OCI-M1 (cell line): ENCODE measurements at regions not wholly inside any gene's neighbourhood (a gene's known extent, or its start where the extent isn't known, plus 50 kb on each side); places are given as distances from the start of the nearest gene placed in this dataset.

Experiments used
- DNase-seq: peaks from one replicate; lab custom pipeline; 2025; lab: John Stamatoyannopoulos, UW

GRCh38 chr15:100783760-100784492 is 95.7 kb upstream of the ALDH1A3 start:
- no peak for DNase-seq

GRCh38 chr15:100784493-100785180 is 95.0 kb upstream of the ALDH1A3 start:
- no peak for DNase-seq

GRCh38 chr15:100785181-100786138 is 94.2 kb upstream of the ALDH1A3 start:
- DNase-seq = no peak

- DNase-seq = no peak
Observed at GRCh38 chr15:100786139-100786531, 93.5 kb upstream of the ALDH1A3 start.

GRCh38 chr15:100786901-100787566 is 92.6 kb upstream of the ALDH1A3 start:
- DNase-seq = no peak

- no peak for DNase-seq
Observed at GRCh38 chr15:100787567-100788417, 91.8 kb upstream of the ALDH1A3 start.

- no peak for DNase-seq
Observed at GRCh38 chr15:100788418-100789105, 91.1 kb upstream of the ALDH1A3 start.

GRCh38 chr15:100790786-100791265 is 88.8 kb upstream of the ALDH1A3 start:
- no peak for DNase-seq

GRCh38 chr15:100794008-100794407 is 85.6 kb upstream of the ALDH1A3 start:
- no peak for DNase-seq

- DNase-seq = no peak
Observed at GRCh38 chr15:100801256-100801900, 78.3 kb upstream of the ALDH1A3 start.

- DNase-seq = no peak
Observed at GRCh38 chr15:100802421-100803170, 77.0 kb upstream of the ALDH1A3 start.

- no peak for DNase-seq
Observed at GRCh38 chr15:100803171-100803440, 76.5 kb upstream of the ALDH1A3 start.

- no peak for DNase-seq
Observed at GRCh38 chr15:100806157-100806556, 73.5 kb upstream of the ALDH1A3 start.

- DNase-seq = no peak
Observed at GRCh38 chr15:100807028-100807427, 72.6 kb upstream of the ALDH1A3 start.

GRCh38 chr15:100808691-100809090 is 70.9 kb upstream of the ALDH1A3 start:
- no peak for DNase-seq

- DNase-seq = no peak
Observed at GRCh38 chr15:100809151-100809550, 70.5 kb upstream of the ALDH1A3 start.

GRCh38 chr15:100809587-100809986 is 70.0 kb upstream of the ALDH1A3 start:
- no peak for DNase-seq

- no peak for DNase-seq
Observed at GRCh38 chr15:100810229-100810628, 69.4 kb upstream of the ALDH1A3 start.

GRCh38 chr15:100810831-100811230 is 68.8 kb upstream of the ALDH1A3 start:
- no peak for DNase-seq
